ENCODE measurements at regions not wholly inside any gene's neighbourhood (a gene's known extent, or its start where the extent isn't known, plus 50 kb on each side); places are given as distances from the start of the nearest gene placed in this dataset.

DNA sequence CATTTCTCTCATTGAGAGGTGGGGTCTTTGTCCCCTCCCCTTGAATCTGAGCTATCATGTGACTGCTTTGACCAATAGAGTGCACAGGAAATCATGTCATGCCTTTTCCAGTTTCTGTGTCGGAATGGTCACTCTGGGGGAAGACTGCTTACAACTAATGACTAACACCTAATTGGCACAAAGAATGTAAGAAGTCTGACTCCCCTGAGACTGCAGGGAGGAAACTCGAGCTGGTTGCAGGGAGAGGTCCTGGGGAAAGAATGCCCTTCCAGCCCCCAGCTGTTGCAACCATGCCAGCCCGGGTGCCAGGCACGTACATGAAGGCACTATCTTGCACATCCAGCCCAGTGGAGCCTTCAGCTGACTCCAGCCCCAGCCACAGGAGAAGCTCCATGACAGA is 254.2 kb downstream of the DHX15 start:
- TF ChIP-seq POLR2AphosphoS5 (IDR thresholded peaks at IDR 0.05) = no peak
- TF ChIP-seq, protein P1, sequence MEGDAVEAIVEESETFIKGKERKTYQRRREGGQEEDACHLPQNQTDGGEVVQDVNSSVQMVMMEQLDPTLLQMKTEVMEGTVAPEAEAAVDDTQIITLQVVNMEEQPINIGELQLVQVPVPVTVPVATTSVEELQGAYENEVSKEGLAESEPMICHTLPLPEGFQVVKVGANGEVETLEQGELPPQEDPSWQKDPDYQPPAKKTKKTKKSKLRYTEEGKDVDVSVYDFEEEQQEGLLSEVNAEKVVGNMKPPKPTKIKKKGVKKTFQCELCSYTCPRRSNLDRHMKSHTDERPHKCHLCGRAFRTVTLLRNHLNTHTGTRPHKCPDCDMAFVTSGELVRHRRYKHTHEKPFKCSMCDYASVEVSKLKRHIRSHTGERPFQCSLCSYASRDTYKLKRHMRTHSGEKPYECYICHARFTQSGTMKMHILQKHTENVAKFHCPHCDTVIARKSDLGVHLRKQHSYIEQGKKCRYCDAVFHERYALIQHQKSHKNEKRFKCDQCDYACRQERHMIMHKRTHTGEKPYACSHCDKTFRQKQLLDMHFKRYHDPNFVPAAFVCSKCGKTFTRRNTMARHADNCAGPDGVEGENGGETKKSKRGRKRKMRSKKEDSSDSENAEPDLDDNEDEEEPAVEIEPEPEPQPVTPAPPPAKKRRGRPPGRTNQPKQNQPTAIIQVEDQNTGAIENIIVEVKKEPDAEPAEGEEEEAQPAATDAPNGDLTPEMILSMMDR (IDR thresholded peaks at IDR 0.05) = no peak
- TF ChIP-seq POLR2A (IDR thresholded peaks at IDR 0.05) = no peak

DNA sequence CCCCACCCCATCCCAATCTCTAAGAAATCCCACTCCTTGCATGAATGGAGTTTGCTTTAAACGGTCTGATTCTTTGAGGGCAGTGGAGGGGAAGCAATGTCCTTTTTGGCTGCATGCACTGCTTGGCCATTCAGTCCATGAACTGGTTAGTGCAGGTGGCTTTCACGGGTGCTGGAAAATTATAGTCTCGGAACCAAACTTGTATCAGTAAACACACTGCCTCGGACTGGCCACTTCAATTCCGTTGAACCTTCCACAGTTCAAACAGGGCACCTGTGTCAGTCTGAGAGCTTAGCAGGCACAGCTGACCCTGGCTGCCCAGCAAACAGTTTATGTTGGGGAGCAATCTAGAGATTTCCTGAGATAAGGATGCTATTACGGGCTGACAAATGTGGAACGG is 255.6 kb downstream of the DHX15 start:
- H3K27me3 ChIP-seq = no peaks in the 10 kb centered on the region
- intact Hi-C loops (cut with DNase I; ENCODE audit: low total_unique reads) = no loop called here

More for the DNA sequence above, 254.2 kb downstream of the DHX15 start:
- no peak for DNase-seq (ENCODE audit: low spot score in 2 of 2)
- Histone ChIP-seq H3K27ac (no peak overlapping the region), H3K4me1 (no peaks in the 10 kb centered on the region), H3K4me3 (no peak overlapping the region), H3K9me3 (no peaks in the 10 kb centered on the region), H3K27me3 (no peaks in the 10 kb centered on the region), H3K36me3 (no peaks in the 10 kb centered on the region)
- intact Hi-C loops (cut with DNase I; ENCODE audit: low total_unique reads) = loop anchor here (5.0 to 10.0 kb wide), 3 partner anchors 107 to 1695 kb away; no protein-coding TSS in a partner anchor

DNA sequence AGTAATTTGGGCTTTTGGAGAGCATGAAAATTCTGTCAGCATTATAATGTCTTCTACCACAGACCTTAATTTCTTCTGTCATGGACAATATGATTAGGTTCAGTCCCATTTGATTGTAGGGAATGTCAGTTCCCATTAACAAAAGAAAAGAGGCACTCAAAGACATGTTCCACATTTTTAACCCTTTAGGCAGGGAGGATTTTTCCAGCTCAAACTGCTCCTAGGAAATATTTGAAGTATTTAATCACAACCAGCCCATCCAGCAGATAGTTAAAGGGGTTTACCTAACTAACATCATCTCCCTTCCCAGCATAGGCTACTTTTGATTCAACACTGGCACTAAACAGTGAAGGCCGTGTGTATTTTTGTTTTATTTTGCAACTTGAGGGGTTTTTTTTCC is 256.0 kb downstream of the DHX15 start:
- intact Hi-C loops (cut with DNase I; ENCODE audit: low total_unique reads) = no loop called here

More for the DNA sequence above, 255.6 kb downstream of the DHX15 start:
- Histone ChIP-seq H3K27ac (no peak overlapping the region), H3K9me3 (no peaks in the 10 kb centered on the region), H3K4me1 (no peaks in the 10 kb centered on the region), H3K36me3 (no peaks in the 10 kb centered on the region), H3K4me3 (no peak overlapping the region)
- TF ChIP-seq, protein P1 (IDR thresholded peaks at IDR 0.05) = no peak
- TF ChIP-seq POLR2AphosphoS5 (IDR thresholded peaks at IDR 0.05) (no peak), POLR2A (IDR thresholded peaks at IDR 0.05) (no peak)
- no peak for DNase-seq (ENCODE audit: low spot score in 2 of 2)

DNA sequence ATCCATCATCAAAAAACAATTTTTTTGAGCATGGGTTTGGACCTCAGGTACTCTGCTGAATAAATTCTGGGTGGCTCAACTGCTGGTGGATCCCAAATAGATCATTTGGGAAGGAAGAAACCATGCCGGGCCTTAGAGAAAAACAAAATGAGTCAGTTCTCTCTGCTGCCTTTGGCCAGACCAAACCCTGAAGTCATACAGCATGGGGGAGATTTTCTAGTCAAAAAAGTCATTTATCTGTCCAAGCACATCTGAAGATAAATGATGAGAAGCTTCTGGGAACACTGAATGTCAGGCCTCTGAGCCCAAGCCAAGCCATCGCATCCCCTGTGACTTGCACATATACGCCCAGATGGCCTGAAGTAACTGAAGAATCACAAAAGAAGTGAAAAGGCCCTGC is 261.4 kb downstream of the DHX15 start:
- no peaks in the 10 kb centered on the region for H3K9me3 ChIP-seq
- TF ChIP-seq POLR2A (IDR thresholded peaks at IDR 0.05) = no peak
- no peak overlapping the region for H3K27ac ChIP-seq
- no peak for DNase-seq (ENCODE audit: low spot score in 2 of 2)
- intact Hi-C loops (cut with DNase I; ENCODE audit: low total_unique reads) = no loop called here
- H3K36me3 ChIP-seq = no peaks in the 10 kb centered on the region
- H3K4me3 ChIP-seq = no peak overlapping the region
- H3K4me1 ChIP-seq = no peaks in the 10 kb centered on the region
- H3K27me3 ChIP-seq = no peaks in the 10 kb centered on the region

More for the DNA sequence above, 256.0 kb downstream of the DHX15 start:
- no peak overlapping the region for H3K4me3 ChIP-seq
- no peak for DNase-seq (ENCODE audit: low spot score in 2 of 2)
- H3K27ac ChIP-seq = no peak overlapping the region
- no peaks in the 10 kb centered on the region for H3K36me3 ChIP-seq
- H3K9me3 ChIP-seq = no peaks in the 10 kb centered on the region
- TF ChIP-seq POLR2A (IDR thresholded peaks at IDR 0.05) (no peak), POLR2AphosphoS5 (IDR thresholded peaks at IDR 0.05) (no peak)
- TF ChIP-seq, protein P1 (IDR thresholded peaks at IDR 0.05) = no peak
- H3K27me3 ChIP-seq = no peaks in the 10 kb centered on the region
- no peaks in the 10 kb centered on the region for H3K4me1 ChIP-seq

DNA sequence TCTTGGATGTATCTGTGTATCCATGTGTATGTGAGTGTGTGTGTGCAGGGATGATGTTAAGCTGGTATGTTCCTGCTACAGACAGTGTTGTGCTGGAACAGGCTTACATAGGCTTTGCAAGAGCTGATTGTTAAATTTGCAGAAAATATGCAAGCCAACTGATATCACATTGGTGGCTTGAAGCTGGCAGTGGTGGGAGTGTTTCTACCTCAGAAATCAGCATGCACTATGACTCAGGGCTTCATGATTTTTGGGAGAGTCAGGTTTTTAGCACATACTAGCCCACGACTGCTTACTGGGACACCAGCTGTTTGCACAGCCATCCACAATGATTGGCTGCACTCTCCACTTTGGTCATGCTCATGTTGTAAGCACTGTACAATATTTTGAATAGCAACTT is 261.8 kb downstream of the DHX15 start:
- intact Hi-C loops (cut with DNase I; ENCODE audit: low total_unique reads) = no loop called here
- no peaks in the 10 kb centered on the region for H3K27me3 ChIP-seq
- no peak for DNase-seq (ENCODE audit: low spot score in 2 of 2)
- TF ChIP-seq, protein P1 (IDR thresholded peaks at IDR 0.05) = no peak
- TF ChIP-seq POLR2A (IDR thresholded peaks at IDR 0.05) (no peak), POLR2AphosphoS5 (IDR thresholded peaks at IDR 0.05) (no peak)
- no peaks in the 10 kb centered on the region for H3K36me3 ChIP-seq
- no peaks in the 10 kb centered on the region for H3K4me1 ChIP-seq
- H3K9me3 ChIP-seq = no peaks in the 10 kb centered on the region
- H3K4me3 ChIP-seq = no peak overlapping the region
- H3K27ac ChIP-seq = no peak overlapping the region

DNA sequence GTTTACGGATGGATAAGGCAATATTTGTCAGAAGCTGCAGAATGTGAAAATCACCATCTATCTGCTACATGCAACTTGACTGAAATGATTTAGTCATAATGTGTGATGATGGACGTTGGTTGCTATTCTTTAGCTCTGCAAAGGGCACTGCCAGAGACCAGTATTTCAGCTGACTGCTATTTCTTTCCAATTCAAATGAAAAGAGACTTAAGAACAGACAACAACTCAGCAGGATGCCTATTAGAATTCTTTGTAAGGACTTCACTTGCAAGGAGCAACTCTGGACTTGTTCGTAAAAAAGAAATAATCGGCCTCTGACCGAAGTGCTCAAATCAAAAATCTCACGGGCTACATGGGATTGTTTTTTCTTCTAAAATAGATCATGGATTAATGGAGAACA is 262.7 kb downstream of the DHX15 start:
- H3K27me3 ChIP-seq = no peaks in the 10 kb centered on the region
- DNase-seq (ENCODE audit: low spot score in 2 of 2) = no peak
- H3K27ac ChIP-seq = no peak overlapping the region
- no peaks in the 10 kb centered on the region for H3K9me3 ChIP-seq
- no peaks in the 10 kb centered on the region for H3K36me3 ChIP-seq
- H3K4me3 ChIP-seq = no peak overlapping the region
- no peak for TF ChIP-seq POLR2AphosphoS5 (IDR thresholded peaks at IDR 0.05)
- no peak for TF ChIP-seq POLR2A (IDR thresholded peaks at IDR 0.05)
- TF ChIP-seq, protein P1 (IDR thresholded peaks at IDR 0.05) = no peak
- intact Hi-C loops (cut with DNase I; ENCODE audit: low total_unique reads) = no loop called here
- no peaks in the 10 kb centered on the region for H3K4me1 ChIP-seq
